HG02763 (cell line): ENCODE measurements at regions not wholly inside any gene's neighbourhood (a gene's known extent, or its start where the extent isn't known, plus 50 kb on each side); places are given as distances from the start of the nearest gene placed in this dataset.

Experiments
- ATAC-seq: cut with Tn5 transposase; IDR thresholded peaks from one replicate; pipeline ENCODE4 v1.9.1; 2021; ENCODE audit warnings: mild to moderate bottlenecking, moderate library complexity; ENCODE audit not compliant: unreplicated experiment

GRCh38 chr12:92504594-92504981 is 198.2 kb upstream of the PLEKHG7 start:
- ATAC-seq = no peak

GRCh38 chr12:92503971-92504593 is 198.7 kb upstream of the PLEKHG7 start:
- no peak for ATAC-seq

GRCh38 chr12:92503029-92503931 is 199.5 kb upstream of the PLEKHG7 start:
- peak; percentile 41 for ATAC-seq

- ATAC-seq = peak; percentile 40
Observed at GRCh38 chr12:92502417-92503028, 200.3 kb upstream of the PLEKHG7 start.

- peak; percentile 51 for ATAC-seq
Observed at GRCh38 chr12:92496790-92497189, 206.0 kb upstream of the PLEKHG7 start.

GRCh38 chr12:92495108-92495507 is 207.7 kb upstream of the PLEKHG7 start:
- ATAC-seq = no peak

GRCh38 chr12:92493816-92494215 is 209.0 kb upstream of the PLEKHG7 start:
- peak; percentile 58 for ATAC-seq

- ATAC-seq = no peak
Observed at GRCh38 chr12:92492995-92493394, 209.8 kb upstream of the PLEKHG7 start.

GRCh38 chr12:92492291-92492690 is 210.5 kb upstream of the PLEKHG7 start:
- no peak for ATAC-seq

GRCh38 chr12:92489781-92490180 is 213.0 kb upstream of the PLEKHG7 start:
- no peak for ATAC-seq

- no peak for ATAC-seq
Observed at GRCh38 chr12:92488735-92489134, 214.1 kb upstream of the PLEKHG7 start.

- no peak for ATAC-seq
Observed at GRCh38 chr12:92487138-92487485, 215.7 kb upstream of the PLEKHG7 start.

- ATAC-seq = no peak
Observed at GRCh38 chr12:92486443-92487137, 216.2 kb upstream of the PLEKHG7 start.

GRCh38 chr12:92485351-92486348 is 217.1 kb upstream of the PLEKHG7 start:
- ATAC-seq = no peak

- no peak for ATAC-seq
Observed at GRCh38 chr12:92482599-92482998, 220.2 kb upstream of the PLEKHG7 start.

GRCh38 chr12:92481066-92481465 is 221.7 kb upstream of the PLEKHG7 start:
- ATAC-seq = no peak

- ATAC-seq = no peak
Observed at GRCh38 chr12:92478692-92479091, 224.1 kb upstream of the PLEKHG7 start.

GRCh38 chr12:92476844-92477243 is 225.9 kb upstream of the PLEKHG7 start:
- ATAC-seq = no peak

GRCh38 chr12:92473564-92473963 is 229.2 kb upstream of the PLEKHG7 start:
- no peak for ATAC-seq

- no peak for ATAC-seq
Observed at GRCh38 chr12:92472201-92472600, 230.6 kb upstream of the PLEKHG7 start.
